ENCODE measurements at regions not wholly inside any gene's neighbourhood (a gene's known extent, or its start where the extent isn't known, plus 50 kb on each side); places are given as distances from the start of the nearest gene placed in this dataset.
"Not testable (repeated sequence)": the region's sequence is repeated elsewhere in the genome, so short reads cannot be mapped to it uniquely, and the experiment has no call there.

DNA sequence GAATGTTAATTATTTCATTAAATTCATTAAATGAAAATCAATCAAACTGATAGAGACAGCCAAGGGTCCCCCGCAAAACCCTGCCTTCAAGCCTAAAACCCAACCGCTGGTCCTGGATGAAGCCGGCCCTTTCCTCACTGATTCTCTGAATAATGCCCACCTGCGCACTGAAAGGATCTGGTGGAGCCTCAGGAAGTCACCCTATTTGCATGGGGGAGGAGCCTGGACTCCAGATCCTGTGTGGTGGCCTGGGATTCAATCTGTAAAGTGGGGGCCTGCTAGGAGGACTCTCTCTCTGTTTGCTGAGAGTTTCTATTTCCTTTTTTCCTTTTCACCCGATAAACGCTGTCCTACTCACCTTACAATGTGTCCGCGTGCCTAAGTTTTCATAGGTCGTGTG is 97.9 kb upstream of the ADAMTS3 start:
- no peak for DNase-seq

- DNase-seq = no peak
Measured at GRCh38 chr4:72665171-72665968, 96.3 kb upstream of the ADAMTS3 start.

- DNase-seq = no peak
Measured at GRCh38 chr4:72663828-72664227, 94.8 kb upstream of the ADAMTS3 start.

- no peak for DNase-seq
Measured at GRCh38 chr4:72661830-72662229, 92.8 kb upstream of the ADAMTS3 start.

DNA sequence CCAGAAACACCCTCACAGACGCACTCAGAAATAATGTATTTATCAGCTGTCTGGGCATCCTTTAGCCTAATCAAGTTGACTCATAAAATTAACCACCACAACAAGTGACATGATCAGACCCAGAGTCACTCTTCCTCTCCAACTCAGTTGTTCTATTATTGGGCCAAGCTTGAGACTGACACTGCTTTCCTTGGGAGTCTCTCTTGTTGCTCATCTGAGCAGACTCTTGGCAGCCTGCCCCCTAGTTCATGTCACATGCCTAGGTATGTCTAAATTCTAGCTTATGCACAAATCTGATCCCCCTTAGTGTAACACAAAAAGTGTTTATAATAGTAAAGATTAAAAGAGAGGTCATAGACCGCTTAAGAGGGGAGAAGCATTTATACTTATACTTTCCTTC is 72.6 kb upstream of the ADAMTS3 start:
- DNase-seq = no peak

DNA sequence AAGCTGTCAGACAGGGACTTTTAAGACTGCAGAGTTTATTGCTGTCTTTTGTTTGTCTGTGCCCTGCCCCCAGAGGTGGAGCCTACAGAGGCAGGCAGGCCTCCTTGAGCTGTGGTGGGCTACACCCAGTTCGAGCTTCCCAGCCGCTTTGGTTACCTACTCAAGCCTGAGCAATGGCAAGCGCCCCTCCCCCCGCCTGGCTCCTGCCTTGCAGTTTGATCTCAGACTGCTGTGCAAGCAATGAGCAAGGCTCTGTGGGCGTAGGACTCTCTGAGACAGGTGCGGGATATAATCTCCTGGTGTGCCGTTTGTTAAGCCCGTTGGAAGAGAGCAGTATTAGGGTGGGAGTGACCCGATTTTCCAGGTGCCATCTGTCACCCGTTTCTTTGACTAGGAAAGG is 67.8 kb upstream of the ADAMTS3 start:
- not testable (repeated sequence) for DNase-seq

DNA sequence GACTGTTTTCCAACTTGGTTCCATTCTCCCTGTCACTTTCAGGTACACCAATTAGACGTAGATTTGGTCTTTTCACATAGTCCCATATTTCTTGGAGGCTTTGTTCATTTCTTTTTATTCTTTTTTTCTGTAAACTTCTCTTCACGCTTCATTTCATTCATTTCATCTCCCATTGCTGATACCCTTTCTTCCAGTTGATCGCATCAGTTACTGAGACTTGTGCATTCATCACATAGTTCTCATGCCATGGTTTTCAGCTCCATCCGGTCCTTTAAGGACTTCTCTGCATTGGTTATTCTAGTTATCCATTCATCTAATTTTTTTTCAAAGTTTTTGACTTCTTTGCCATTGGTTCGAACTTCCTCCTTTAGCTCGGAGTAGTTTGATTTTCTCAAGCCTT is 66.9 kb upstream of the ADAMTS3 start:
- not testable (repeated sequence) for DNase-seq

DNA sequence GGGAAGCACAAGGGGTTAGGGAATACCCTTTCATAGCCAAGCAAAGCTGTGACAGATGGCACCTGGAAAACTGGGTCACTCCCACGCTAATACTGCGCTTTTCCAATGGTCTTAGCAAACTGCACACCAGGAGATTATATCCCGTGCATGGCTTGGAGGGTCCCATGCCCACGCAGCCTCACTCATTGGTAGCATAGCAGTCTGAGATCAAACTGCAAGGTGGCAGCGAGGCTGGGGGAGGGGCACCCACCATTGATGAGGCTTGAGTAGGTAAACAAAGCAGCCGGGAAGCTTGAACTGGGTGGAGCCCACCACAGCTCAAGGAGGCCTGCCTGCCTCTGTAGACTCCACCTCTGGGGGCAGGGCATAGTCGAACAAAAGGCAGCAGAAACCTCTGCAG is 63.2 kb upstream of the ADAMTS3 start:
- not testable (repeated sequence) for DNase-seq

- no peak for DNase-seq
Measured at GRCh38 chr4:72631296-72631695, 62.3 kb upstream of the ADAMTS3 start.

- DNase-seq = no peak
Measured at GRCh38 chr4:72629540-72629939, 60.5 kb upstream of the ADAMTS3 start.

GRCh38 chr4:72627723-72628122 is 58.7 kb upstream of the ADAMTS3 start:
- no peak for DNase-seq

All from GDM1 (cell line).